Spleen (tissue), 11 donors: ENCODE measurements at regions not wholly inside any gene's neighbourhood (a gene's known extent, or its start where the extent isn't known, plus 50 kb on each side); places are given as distances from the start of the nearest gene placed in this dataset.

ENCODE experiments used
- DNase-seq: peaks from one replicate; pipeline ENCODE4 v3.0.0-alpha.2; 2020
- H3K27ac ChIP-seq, 8 donors: fragments of 200-600 bp; sonication (generic) in 7 of 8; 1 replicate in 4 of 8; 2 replicates in 4 of 8; pipeline versions ENCODE4 v1.5.0 to v1.8.0; 2016 to 2021; ENCODE audit warnings: inconsistent platforms in 4 of 8, mild to moderate bottlenecking in 4 of 8, moderate library complexity in 1 of 8
- H3K27me3 ChIP-seq, 7 donors: fragments of 200-600 bp; sonication (generic) in 6 of 7; replicated peaks in 1 of 7; 1 replicate in 4 of 7; 2 replicates in 3 of 7; pipeline versions ENCODE4 v1.5.0 to v1.8.0; 2016 to 2021; ENCODE audit warnings: inconsistent platforms in 3 of 7, mild to moderate bottlenecking in 1 of 7
- H3K36me3 ChIP-seq, 6 donors: fragments of 200-600 bp; sonication (generic) in 5 of 6; 1 replicate in 4 of 6; 2 replicates in 2 of 6; pipeline versions ENCODE4 v1.5.0 to v1.8.0; 2016 to 2021; ENCODE audit warnings: inconsistent platforms in 2 of 6
- H3K4me1 ChIP-seq, 6 donors: fragments of 200-600 bp; sonication (generic) in 5 of 6; 1 replicate in 3 of 6; 2 replicates in 3 of 6; pipeline versions ENCODE4 v1.5.0 to v1.8.0; 2016 to 2021; ENCODE audit warnings: inconsistent platforms in 3 of 6
- H3K4me3 ChIP-seq, 8 donors: fragments of 200-600 bp; sonication (generic) in 7 of 8; 1 replicate in 4 of 8; 2 replicates in 4 of 8; pipeline versions ENCODE4 v1.5.0 to v1.8.0; 2016 to 2021; ENCODE audit warnings: inconsistent platforms in 4 of 8, mild to moderate bottlenecking in 4 of 8, moderate library complexity in 2 of 8
- H3K9me3 ChIP-seq, 8 donors: fragments of 200-600 bp; sonication (generic) in 7 of 8; 1 replicate in 4 of 8; 2 replicates in 4 of 8; pipeline versions ENCODE4 v1.5.0 to v1.8.0; 2016 to 2021; ENCODE audit warnings: inconsistent platforms in 4 of 8
- CTCF ChIP-seq, 11 experiments: fragments of 200-600 bp in 7 of 11; fragments of 450-650 bp in 4 of 11; sonication (generic) in 4 of 11; IDR thresholded peaks in 8 of 11; conservative IDR thresholded peaks in 3 of 11; 1 replicate in 7 of 11; 2 replicates in 4 of 11; pipeline versions ENCODE4 v1.4.0 to v1.8.0; 2016 to 2021; ENCODE audit warnings: antibody characterized with exemption in 11 of 11, inconsistent platforms in 4 of 11, mild to moderate bottlenecking in 1 of 11
- POLR2A ChIP-seq, 3 donors: fragments of 450-650 bp; IDR thresholded peaks; one replicate each; pipeline ENCODE4 v1.5.1; 2017; ENCODE audit warnings: antibody characterized with exemption in 3 of 3, mild to moderate bottlenecking in 1 of 3
- POLR2AphosphoS5 ChIP-seq, 3 donors: sonication (generic); formaldehyde crosslinking; IDR thresholded peaks; one replicate each; pipeline ENCODE4 v1.5.1; 2017; ENCODE audit warnings: antibody characterized with exemption in 3 of 3
- WGBS, 5 donors: extraction: QIAGEN DNeasy Blood & Tissue Kit in 3 of 5; methylation state at CpG; one replicate each; pipeline versions ENCODE4 v1.1.5 to v1.1.7; 2013 to 2018; 5-methylcytosine and 5-hydroxymethylcytosine counted together
- intact Hi-C: fragments of 100-400 bp; cut with DNase I; formaldehyde crosslinking; loops from one replicate; pipeline ENCODE4 v1.15.0; 2023; ENCODE audit warnings: low total_unique reads
- donor health status: healthy with polysubstance abuse.
- donor health status: DM: no; HTN: no; CAD: no; lungs with moderate emphysema.
- donor health status: DM: no; HTN: no; CAD: no.
- donor health status: Bipolar disorder and iron deficiency.
- donor health status: healthy.
- donor health status: DM: no; HTN: no; CAD: no.
- donor health status: DM: yes; HTN: yes; CAD: no.

DNA sequence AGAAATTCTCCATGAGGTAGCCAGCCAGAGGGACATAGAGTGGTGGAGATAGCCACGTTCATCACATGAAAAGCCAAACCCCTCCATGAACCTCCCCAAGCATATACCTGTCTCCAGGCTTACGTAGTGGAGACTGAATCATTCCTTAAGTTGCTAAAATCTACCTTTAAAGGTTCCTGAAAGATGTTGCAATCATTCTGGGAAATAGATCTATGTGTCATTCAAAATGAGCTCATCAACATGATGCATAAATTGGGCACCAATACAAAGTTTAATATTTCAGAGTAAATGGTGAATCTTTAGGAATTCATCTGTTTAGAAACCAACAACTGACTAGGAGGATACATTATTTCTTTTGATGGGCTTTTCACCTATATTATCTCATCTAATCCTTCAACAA lies 362.6 kb upstream of the ID2 start:
- H3K4me1 ChIP-seq: peaks cover 0 to 18% (median 3%) of the 10 kb centered on the region in 6 donors
- WGBS, 5 donors: 54 to 87% (median 61%) methylated on average over 2 of the region's 2 CpGs
- DNase-seq: no peak
- no peaks in the 10 kb centered on the region for H3K36me3 ChIP-seq
- H3K27ac ChIP-seq: no peak overlapping the region
- no peaks in the 10 kb centered on the region for H3K9me3 ChIP-seq
- peaks cover 0 to 9% (median 0%) of the 10 kb centered on the region in 7 donors for H3K27me3 ChIP-seq
- no peak for TF ChIP-seq POLR2A (IDR thresholded peaks at IDR 0.05)
- no peak for TF ChIP-seq POLR2AphosphoS5 (IDR thresholded peaks at IDR 0.05)
- no peak for TF ChIP-seq CTCF (IDR thresholded peaks at IDR 0.05 in 8 of 11, conservative IDR thresholded peaks at IDR 0.05 in 3 of 11)
- intact Hi-C loops: no loop called here
- no peak overlapping the region for H3K4me3 ChIP-seq

GRCh38 chr2:8320311-8321066 lies 361.4 kb upstream of the ID2 start:
- Histone ChIP-seq H3K9me3 (no peaks in the 10 kb centered on the region), H3K27ac (no peak overlapping the region), H3K4me1 (peaks cover 0 to 14% (median 0%) of the 10 kb centered on the region in 6 donors), H3K4me3 (no peak overlapping the region), H3K27me3 (peaks cover 0 to 7% (median 0%) of the 10 kb centered on the region in 7 donors), H3K36me3 (no peaks in the 10 kb centered on the region)
- no peak for TF ChIP-seq POLR2AphosphoS5 (IDR thresholded peaks at IDR 0.05)
- TF ChIP-seq CTCF (IDR thresholded peaks at IDR 0.05 in 8 of 11, conservative IDR thresholded peaks at IDR 0.05 in 3 of 11): no peak
- no peak for TF ChIP-seq POLR2A (IDR thresholded peaks at IDR 0.05)
- WGBS, 5 donors: 89 to 93% (median 91%) methylated on average over 6 of the region's 6 CpGs
- intact Hi-C loops: no loop called here
- DNase-seq: no peak

GRCh38 chr2:8322634-8323033 lies 359.2 kb upstream of the ID2 start:
- Histone ChIP-seq H3K4me1 (peaks cover 0 to 16% (median 2%) of the 10 kb centered on the region in 6 donors), H3K36me3 (no peaks in the 10 kb centered on the region), H3K27me3 (no peaks in the 10 kb centered on the region), H3K9me3 (no peaks in the 10 kb centered on the region), H3K27ac (no peak overlapping the region), H3K4me3 (no peak overlapping the region)
- intact Hi-C loops: no loop called here
- DNase-seq: no peak
- 70 to 83% (median 76%) methylated on average over 4 of the region's 4 CpGs for WGBS, 5 donors
- TF ChIP-seq POLR2AphosphoS5 (IDR thresholded peaks at IDR 0.05) (no peak), POLR2A (IDR thresholded peaks at IDR 0.05) (no peak)

DNA sequence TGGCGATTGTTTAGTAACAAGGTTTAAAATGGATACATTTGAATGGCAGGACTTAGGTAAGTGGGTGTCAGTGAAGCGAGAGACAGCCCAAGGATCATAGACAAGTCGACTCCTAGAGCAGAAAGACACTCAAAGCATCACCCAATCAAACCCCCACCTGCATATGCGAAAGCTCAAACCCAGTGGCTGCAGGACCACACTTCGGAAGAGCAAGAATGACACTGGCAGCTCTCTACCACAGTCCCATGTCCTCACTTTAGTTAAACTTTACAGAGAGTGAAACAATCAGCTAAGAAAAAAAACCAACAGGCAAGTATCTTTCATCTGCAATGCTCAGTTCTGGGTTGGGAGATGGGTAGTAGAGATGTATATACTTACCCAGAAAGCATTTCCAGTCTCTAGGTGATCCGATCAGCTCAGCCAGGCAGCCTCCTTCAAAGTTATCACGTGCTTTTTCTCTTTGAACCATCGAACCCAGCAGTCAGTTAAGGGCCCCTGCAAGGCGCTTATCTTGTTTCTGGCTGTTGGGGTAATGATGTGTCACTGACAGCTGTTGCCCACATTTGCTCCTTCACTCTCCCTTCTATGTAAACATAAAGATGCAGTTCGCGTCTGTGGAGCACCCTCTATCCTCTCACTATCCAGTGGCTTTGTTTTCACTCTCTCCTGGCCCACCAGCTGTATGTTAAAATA lies 357.5 kb upstream of the ID2 start:
- intact Hi-C loops: no loop called here
- TF ChIP-seq CTCF (IDR thresholded peaks at IDR 0.05 in 8 of 11, conservative IDR thresholded peaks at IDR 0.05 in 3 of 11) (no peak), POLR2A (IDR thresholded peaks at IDR 0.05) (no peak), POLR2AphosphoS5 (IDR thresholded peaks at IDR 0.05) (no peak)
- Histone ChIP-seq H3K9me3 (no peaks in the 10 kb centered on the region), H3K4me1 (peaks cover 5 to 32% (median 14%) of the 10 kb centered on the region in 6 donors), H3K36me3 (no peaks in the 10 kb centered on the region), H3K4me3 (no peak overlapping the region), H3K27ac (no peak overlapping the region), H3K27me3 (no peaks in the 10 kb centered on the region)
- DNase-seq: no peak
- 59 to 69% (median 64%) methylated on average over 11 of the region's 11 CpGs for WGBS, 5 donors
